ENCODE measurements at regions not wholly inside any gene's neighbourhood (a gene's known extent, or its start where the extent isn't known, plus 50 kb on each side); places are given as distances from the start of the nearest gene placed in this dataset.
"Not testable (repeated sequence)": the region's sequence is repeated elsewhere in the genome, so short reads cannot be mapped to it uniquely, and the experiment has no call there.

- not testable (repeated sequence) for DNase-seq
These were observed 207.2 kb upstream of the FRG1 start for GRCh38 chr4:189733507-189733906.

- not testable (repeated sequence) for DNase-seq
These were observed 205.9 kb upstream of the FRG1 start for GRCh38 chr4:189734648-189735267.

- not testable (repeated sequence) for DNase-seq
These were observed 204.0 kb upstream of the FRG1 start for GRCh38 chr4:189736656-189737055.

- DNase-seq = not testable (repeated sequence)
These were observed 200.6 kb upstream of the FRG1 start for GRCh38 chr4:189740118-189740517.

- no peak for DNase-seq
These were observed 199.8 kb upstream of the FRG1 start for GRCh38 chr4:189740873-189741272.

- not testable (repeated sequence) for DNase-seq
These were observed 187.6 kb upstream of the FRG1 start for GRCh38 chr4:189753092-189753491.

GRCh38 chr4:189763583-189763982, 177.1 kb upstream of the FRG1 start:
- no peak for DNase-seq

GRCh38 chr4:189765301-189765700, 175.4 kb upstream of the FRG1 start:
- DNase-seq = no peak

GRCh38 chr4:189765736-189766135, 174.9 kb upstream of the FRG1 start:
- DNase-seq = no peak

GRCh38 chr4:189767941-189768340, 172.7 kb upstream of the FRG1 start:
- DNase-seq = no peak

- no peak for DNase-seq
These were observed 171.5 kb upstream of the FRG1 start for GRCh38 chr4:189769131-189769530.

GRCh38 chr4:189771696-189772361, 168.8 kb upstream of the FRG1 start:
- no peak for DNase-seq

GRCh38 chr4:189773909-189774308, 166.8 kb upstream of the FRG1 start:
- DNase-seq = no peak

- DNase-seq = no peak
These were observed 161.2 kb upstream of the FRG1 start for GRCh38 chr4:189779281-189779980.

GRCh38 chr4:189780391-189780790, 160.3 kb upstream of the FRG1 start:
- no peak for DNase-seq

GRCh38 chr4:189784651-189785050, 156.0 kb upstream of the FRG1 start:
- no peak for DNase-seq

- no peak for DNase-seq
These were observed 155.4 kb upstream of the FRG1 start for GRCh38 chr4:189785257-189785656.

GRCh38 chr4:189786447-189786846, 154.2 kb upstream of the FRG1 start:
- no peak for DNase-seq

- no peak for DNase-seq
These were observed 153.2 kb upstream of the FRG1 start for GRCh38 chr4:189787216-189788031.

GRCh38 chr4:189792924-189793618, 147.6 kb upstream of the FRG1 start:
- DNase-seq = peak; percentile 71

GRCh38 chr4:189800545-189801088, 140.1 kb upstream of the FRG1 start:
- no peak for DNase-seq

- no peak for DNase-seq
These were observed 137.8 kb upstream of the FRG1 start for GRCh38 chr4:189802884-189803283.
